Activated T-cell treated with anti-CD3 and anti-CD28 coated beads, Interleukin-2, amount 50 U/mL, for 24 hours (primary cell): ENCODE measurements at regions not wholly inside any gene's neighbourhood (a gene's known extent, or its start where the extent isn't known, plus 50 kb on each side); places are given as distances from the start of the nearest gene placed in this dataset.
"Not testable (repeated sequence)": the region's sequence is repeated elsewhere in the genome, so short reads cannot be mapped to it uniquely, and the experiment has no call there.

Experiments used
- DNase-seq: peaks from one replicate; pipeline ENCODE4 v3.0.0-alpha.2; 2020
- H3K27ac Mint-ChIP-seq: 2 replicates; pipeline ENCODE4 v1.8.0; 2020; ENCODE audit warnings: mild to moderate bottlenecking, mixed read lengths
- H3K27me3 Mint-ChIP-seq: 2 replicates; pipeline ENCODE4 v1.8.0; 2020; ENCODE audit warnings: mixed read lengths
- H3K36me3 Mint-ChIP-seq: 2 replicates; pipeline ENCODE4 v1.8.0; 2020; ENCODE audit warnings: low read depth, mixed read lengths
- H3K4me1 Mint-ChIP-seq: 2 replicates; pipeline ENCODE4 v1.8.0; 2020; ENCODE audit warnings: low read depth, mixed read lengths
- H3K4me3 Mint-ChIP-seq: 2 replicates; pipeline ENCODE4 v1.8.0; 2020; ENCODE audit warnings: mild to moderate bottlenecking, moderate library complexity, mixed read lengths
- H3K9me3 Mint-ChIP-seq: 2 replicates; pipeline ENCODE4 v1.8.0; 2020; ENCODE audit warnings: mixed read lengths

DNA sequence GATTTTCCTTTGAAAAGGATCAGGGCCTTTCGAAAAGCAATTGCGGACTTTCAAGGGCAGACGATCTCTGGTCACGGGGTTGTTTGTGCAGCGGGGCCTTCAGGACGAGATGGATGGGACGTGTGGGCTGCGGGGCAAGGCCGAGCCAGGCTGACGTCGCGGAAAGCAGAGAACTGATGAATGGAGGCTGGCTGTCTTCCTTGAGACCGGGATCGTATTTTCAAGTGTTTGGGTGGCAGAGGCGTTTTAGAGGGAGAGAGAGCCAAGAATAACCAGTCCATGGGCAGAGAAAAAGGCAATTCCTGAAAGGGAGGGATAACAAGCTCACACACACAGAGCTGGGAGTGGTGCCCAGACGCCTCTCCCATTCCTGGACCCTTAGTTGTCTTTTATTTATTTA, 138.9 kb upstream of the USP29 start:
- Mint-ChIP-seq H3K9me3 (peaks cover 56% of the 10 kb centered on the region), H3K27ac (no peak overlapping the region), H3K27me3 (no peaks in the 10 kb centered on the region), H3K4me1 (no peaks in the 10 kb centered on the region), H3K36me3 (peaks cover 11% of the 10 kb centered on the region), H3K4me3 (no peak overlapping the region)
- no peak for DNase-seq

DNA sequence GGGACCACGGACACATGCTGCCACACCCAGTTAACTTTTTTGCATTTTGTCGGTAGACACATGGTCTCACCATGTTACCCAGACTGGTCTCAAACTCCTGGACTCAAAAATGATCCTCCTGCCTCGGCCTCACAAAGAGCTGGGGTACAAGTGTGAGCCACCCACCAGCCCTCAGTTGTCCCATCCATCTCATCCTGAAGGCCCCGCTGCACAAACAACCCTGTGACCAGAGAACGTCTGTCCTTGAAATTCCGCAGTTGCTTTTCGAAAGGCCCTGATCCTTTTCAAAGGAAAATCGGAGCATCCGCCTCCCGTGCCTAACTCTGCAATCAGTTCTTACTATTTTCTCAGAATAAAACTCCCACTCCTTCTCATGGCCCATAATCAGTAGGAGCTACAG, 138.3 kb upstream of the USP29 start:
- Mint-ChIP-seq H3K36me3 (peaks cover 11% of the 10 kb centered on the region), H3K9me3 (peaks cover 56% of the 10 kb centered on the region)
- H3K4me3 Mint-ChIP-seq, H3K27ac Mint-ChIP-seq, H3K4me1 Mint-ChIP-seq, DNase-seq, H3K27me3 Mint-ChIP-seq: not testable (repeated sequence)

DNA sequence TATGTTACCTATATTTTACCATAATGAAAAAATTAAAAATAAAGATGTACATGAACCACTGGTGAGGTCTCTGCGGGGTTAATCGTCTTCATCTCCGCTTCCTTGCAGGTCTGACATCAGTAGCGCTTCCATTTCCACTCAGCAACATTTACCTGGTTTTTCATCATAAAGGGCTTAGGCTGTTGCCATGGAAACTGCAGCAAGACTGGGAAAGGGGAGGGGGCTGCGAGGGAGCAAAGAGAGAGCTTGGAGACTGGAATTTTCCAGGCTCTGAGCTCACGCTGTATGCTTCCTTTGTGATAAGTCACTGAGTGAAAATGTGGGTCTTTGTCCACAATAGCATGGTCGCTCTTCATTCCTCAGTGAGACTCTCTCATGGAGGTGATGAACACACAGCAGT, 136.6 kb upstream of the USP29 start:
- H3K36me3 Mint-ChIP-seq: peaks cover 14% of the 10 kb centered on the region
- H3K9me3 Mint-ChIP-seq: peaks cover 57% of the 10 kb centered on the region
- no peak overlapping the region for H3K27ac Mint-ChIP-seq
- no peaks in the 10 kb centered on the region for H3K27me3 Mint-ChIP-seq
- H3K4me1 Mint-ChIP-seq: no peaks in the 10 kb centered on the region
- H3K4me3 Mint-ChIP-seq: no peak overlapping the region
- DNase-seq: no peak

DNA sequence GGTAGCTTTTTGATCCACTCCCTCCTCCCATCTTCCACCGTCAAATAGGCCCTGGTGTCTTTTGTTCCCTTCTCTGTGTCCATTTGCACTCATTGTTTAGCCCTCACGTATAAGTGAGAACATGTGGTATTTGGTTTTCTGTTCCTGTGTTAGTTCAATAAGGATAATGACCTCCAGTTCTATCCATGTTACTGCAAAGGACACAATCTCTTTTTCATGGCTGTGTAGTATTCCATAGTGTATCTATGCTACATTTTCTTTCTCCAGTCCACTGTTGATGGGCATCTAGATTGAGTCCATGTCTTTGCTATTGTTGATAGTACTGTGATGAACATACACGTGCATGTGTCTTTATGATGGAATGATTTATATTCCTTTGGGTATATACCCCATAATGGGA, 136.0 kb upstream of the USP29 start:
- Mint-ChIP-seq H3K27ac (no peak overlapping the region), H3K27me3 (no peaks in the 10 kb centered on the region), H3K4me1 (no peaks in the 10 kb centered on the region), H3K36me3 (peaks cover 16% of the 10 kb centered on the region), H3K9me3 (peaks cover 59% of the 10 kb centered on the region), H3K4me3 (no peak overlapping the region)
- DNase-seq: no peak

DNA sequence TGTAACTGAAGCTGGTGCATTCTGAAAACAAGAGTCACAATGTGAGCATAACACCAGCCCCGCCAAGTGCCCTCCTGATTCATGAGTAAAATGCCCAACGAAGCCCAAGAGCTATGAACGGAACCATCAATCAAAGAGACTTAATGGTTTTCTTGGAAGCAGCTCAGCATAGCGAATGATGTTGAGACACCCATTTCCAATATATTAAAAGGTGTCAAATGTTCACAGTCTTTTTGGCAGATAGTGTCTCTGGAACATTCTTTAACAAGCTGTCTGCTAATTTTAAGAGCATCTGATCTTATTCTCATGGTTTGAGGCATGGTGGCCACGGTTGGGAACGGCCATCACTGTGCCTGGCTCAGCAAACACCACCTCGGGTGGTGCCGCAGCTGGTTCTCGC, 133.4 kb upstream of the USP29 start:
- Mint-ChIP-seq H3K36me3 (peaks cover 12% of the 10 kb centered on the region), H3K27me3 (no peaks in the 10 kb centered on the region), H3K4me1 (no peaks in the 10 kb centered on the region), H3K9me3 (peaks cover 64% of the 10 kb centered on the region), H3K27ac (no peak overlapping the region), H3K4me3 (no peak overlapping the region)
- no peak for DNase-seq

DNA sequence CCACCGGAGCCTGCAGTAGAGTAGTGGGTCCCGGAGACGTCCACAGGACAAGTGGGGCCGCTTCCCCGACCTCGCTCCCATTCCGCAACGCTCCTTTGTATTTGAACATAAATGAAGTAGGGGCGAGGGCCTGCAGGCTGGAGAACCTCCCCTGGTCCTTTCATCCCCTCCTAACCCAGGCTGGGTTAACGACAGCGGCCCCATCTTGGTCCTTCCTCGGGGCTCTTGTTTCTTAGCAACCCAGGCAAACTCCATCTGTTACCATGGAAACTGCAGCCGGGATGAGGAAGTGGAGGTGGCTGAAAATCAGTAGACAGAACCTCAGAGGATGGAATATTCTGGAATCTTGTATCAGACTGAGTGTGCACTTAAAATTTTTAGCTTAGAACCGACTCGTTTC, 132.6 kb upstream of the USP29 start:
- peaks cover 59% of the 10 kb centered on the region for H3K9me3 Mint-ChIP-seq

DNA sequence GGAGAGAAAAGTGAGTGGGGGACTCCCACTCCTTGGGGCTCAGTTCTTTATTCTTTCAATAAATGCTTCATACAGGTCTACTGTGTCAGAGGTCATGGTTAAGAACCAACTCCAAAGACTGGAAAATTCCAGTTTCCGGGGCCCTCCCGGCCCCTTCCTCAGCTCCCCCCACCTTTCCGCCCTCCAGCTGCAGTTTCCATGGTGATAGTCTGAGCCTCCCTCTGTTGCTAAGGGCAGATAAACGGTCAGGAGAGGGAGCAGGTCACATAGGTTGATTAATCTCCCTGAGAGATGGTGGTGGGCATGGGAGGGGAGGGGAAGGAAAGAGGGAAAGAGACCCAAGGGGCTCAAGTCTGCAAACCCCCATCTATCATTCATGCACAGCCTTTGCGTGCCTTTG, 131.5 kb upstream of the USP29 start:
- no peak for DNase-seq
- Mint-ChIP-seq H3K9me3 (peaks cover 65% of the 10 kb centered on the region), H3K4me1 (no peaks in the 10 kb centered on the region), H3K27ac (no peak overlapping the region), H3K36me3 (peaks cover 13% of the 10 kb centered on the region), H3K27me3 (no peaks in the 10 kb centered on the region), H3K4me3 (no peak overlapping the region)

More for the DNA sequence above, 132.6 kb upstream of the USP29 start:
- Mint-ChIP-seq H3K36me3 (peaks cover 8% of the 10 kb centered on the region), H3K4me1 (no peaks in the 10 kb centered on the region), H3K27ac (no peak overlapping the region), H3K27me3 (no peaks in the 10 kb centered on the region), H3K4me3 (no peak overlapping the region)
- no peak for DNase-seq

DNA sequence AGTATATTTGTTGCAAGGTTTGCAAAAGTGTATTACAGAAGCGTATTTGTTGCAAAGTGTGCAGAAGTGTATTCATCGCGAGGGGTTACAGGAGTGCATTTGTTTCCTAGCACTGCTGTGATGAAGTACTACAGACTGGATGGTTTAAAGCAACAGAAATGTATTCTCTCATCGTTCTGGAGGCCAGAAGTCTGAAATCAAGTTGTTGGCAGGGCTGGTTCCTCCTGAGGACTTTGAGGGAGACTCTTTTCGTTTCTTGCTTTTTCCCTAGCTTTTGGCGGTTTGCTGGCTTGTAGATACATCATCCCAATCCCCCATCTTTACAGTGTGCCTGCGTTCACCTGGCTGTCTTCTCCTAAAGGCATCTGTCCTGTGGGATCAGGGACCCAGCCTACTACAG, 127.9 kb upstream of the USP29 start:
- Mint-ChIP-seq H3K4me3 (no peak overlapping the region), H3K36me3 (peaks cover 14% of the 10 kb centered on the region), H3K27ac (no peak overlapping the region), H3K9me3 (peaks cover 55% of the 10 kb centered on the region), H3K4me1 (no peaks in the 10 kb centered on the region), H3K27me3 (no peaks in the 10 kb centered on the region)
- no peak for DNase-seq

DNA sequence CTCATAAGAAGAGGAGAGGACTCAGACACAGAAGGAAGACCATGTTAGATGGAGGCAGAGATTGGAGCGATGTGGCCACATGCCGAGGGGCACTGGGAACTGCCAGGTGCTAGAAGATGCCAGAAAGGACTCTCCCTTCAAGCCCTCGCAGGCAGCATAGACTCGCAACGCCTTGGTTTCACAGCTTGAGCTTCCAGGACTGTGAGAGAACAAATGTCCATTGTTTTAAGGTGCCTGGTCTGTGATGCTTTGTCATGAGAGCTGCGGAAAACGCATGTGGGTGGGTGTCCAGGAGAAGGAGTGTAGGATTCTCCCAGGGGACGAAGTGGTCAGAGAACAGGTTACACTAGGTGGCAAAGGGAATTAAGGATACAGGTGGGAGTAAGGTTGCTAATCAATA, 125.9 kb upstream of the USP29 start:
- DNase-seq: no peak
- peaks cover 49% of the 10 kb centered on the region for H3K9me3 Mint-ChIP-seq
- H3K36me3 Mint-ChIP-seq: peaks cover 11% of the 10 kb centered on the region

DNA sequence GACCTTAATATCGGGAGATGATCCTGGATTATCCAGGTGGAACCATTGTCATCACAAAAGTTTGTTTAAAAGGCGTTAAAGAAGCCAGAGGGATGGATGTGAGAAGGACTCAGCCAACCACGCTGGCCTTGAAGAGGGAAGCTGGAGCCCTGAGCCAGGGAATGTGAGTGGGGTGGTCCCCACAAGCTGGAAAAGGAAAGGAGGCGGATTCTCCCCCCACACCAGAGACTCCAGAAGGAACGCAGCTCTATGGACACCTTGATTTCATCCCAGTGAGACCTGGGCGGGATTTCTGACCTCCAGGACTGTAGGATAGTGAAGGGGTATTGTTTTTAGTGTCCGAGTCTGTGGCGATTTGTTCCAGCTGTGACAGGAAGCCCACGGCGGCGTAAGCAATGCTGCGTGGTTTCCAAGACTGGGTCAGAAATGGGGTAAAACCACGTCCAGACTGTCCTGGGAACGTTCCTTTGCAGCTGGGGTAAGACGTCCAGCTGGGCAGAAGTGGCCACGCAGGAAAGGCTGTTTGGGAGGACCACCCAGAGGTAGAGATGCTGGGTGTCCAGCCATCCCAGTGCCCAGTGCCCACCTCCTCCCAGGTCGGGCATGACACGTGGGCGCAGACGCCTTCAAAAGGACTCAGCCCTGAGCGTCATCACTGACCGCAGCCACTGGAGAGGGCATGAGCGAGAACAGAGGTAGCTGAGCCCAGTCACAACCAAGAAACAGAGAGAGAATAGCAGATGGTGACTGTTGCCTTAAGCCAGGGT, 125.4 kb upstream of the USP29 start:
- DNase-seq: no peak
- H3K9me3 Mint-ChIP-seq: peaks cover 48% of the 10 kb centered on the region
- no peaks in the 10 kb centered on the region for H3K4me1 Mint-ChIP-seq
- no peaks in the 10 kb centered on the region for H3K27me3 Mint-ChIP-seq
- peaks cover 11% of the 10 kb centered on the region for H3K36me3 Mint-ChIP-seq
- H3K4me3 Mint-ChIP-seq: no peak overlapping the region
- H3K27ac Mint-ChIP-seq: no peak overlapping the region

More for the DNA sequence above, 125.9 kb upstream of the USP29 start:
- Mint-ChIP-seq H3K27ac (no peak overlapping the region), H3K27me3 (no peaks in the 10 kb centered on the region), H3K4me1 (no peaks in the 10 kb centered on the region), H3K4me3 (no peak overlapping the region)

DNA sequence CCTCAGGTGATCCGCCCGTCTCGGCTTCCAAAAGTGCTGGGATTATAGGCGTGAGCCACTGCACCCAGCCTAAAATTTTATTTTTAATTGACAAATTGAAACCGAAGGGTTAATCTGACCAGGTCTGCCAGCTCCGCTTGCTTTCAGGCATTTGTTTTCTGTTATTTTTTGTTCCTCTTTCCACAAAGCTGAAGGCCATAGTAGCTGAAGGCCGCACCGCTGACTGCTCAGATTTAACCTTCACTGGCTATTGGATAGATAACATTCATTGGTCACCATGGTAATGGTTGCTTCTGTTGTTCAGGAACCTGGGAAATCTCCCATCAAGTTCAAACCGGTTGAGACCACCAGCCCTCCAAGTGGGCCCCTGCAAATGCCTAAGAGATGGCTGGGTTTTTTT, 124.5 kb upstream of the USP29 start:
- Mint-ChIP-seq H3K27me3 (no peaks in the 10 kb centered on the region), H3K36me3 (peaks cover 13% of the 10 kb centered on the region), H3K4me1 (no peaks in the 10 kb centered on the region), H3K4me3 (no peak overlapping the region), H3K27ac (no peak overlapping the region), H3K9me3 (peaks cover 42% of the 10 kb centered on the region)
- no peak for DNase-seq

DNA sequence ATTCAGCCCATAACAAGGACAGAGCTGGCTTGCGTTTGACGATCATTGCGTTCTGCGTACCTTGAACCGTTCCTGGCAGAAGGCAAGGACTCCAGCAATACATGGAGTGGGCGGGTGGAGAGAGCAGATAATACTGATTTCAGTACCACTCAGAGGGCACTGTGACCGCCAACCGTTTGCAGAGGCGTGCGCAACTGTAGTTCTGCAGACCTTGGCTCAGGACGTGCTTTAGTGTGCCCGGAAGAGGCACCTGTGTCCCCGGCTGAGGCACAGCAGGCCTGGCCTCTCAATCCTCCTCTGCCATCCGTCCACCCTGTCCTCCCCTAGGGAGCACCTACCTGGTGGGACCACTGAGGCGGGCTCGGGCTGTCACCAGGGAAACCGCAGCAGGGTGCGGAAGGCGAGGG, 117.6 kb upstream of the USP29 start:
- Mint-ChIP-seq H3K36me3 (peaks cover 11% of the 10 kb centered on the region), H3K4me1 (no peaks in the 10 kb centered on the region), H3K9me3 (peaks cover 37% of the 10 kb centered on the region), H3K4me3 (no peak overlapping the region), H3K27ac (no peak overlapping the region), H3K27me3 (no peaks in the 10 kb centered on the region)
- no peak for DNase-seq

DNA sequence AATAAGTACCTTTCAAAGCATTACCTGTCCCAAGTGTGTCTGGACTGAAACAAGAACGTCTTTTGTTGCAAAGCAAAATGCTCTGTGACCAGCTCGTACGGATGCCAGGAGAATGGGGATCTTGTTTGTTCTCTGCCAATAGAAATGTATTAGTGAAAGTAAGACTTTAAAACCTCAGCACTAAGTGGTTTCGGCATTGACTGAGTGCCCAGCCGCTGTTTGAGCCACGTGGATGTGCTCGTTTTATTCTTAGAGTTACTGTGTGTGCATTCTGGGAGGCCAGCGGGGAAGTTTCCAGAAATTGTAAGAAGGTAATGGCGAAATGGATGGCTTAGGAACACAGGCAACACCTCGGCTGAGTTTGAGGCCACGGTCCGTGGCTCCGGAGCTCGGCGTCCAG, 117.1 kb upstream of the USP29 start:
- Mint-ChIP-seq H3K27me3 (no peaks in the 10 kb centered on the region), H3K27ac (no peak overlapping the region), H3K4me1 (no peaks in the 10 kb centered on the region), H3K9me3 (peaks cover 43% of the 10 kb centered on the region), H3K4me3 (no peak overlapping the region), H3K36me3 (peaks cover 11% of the 10 kb centered on the region)
- no peak for DNase-seq

DNA sequence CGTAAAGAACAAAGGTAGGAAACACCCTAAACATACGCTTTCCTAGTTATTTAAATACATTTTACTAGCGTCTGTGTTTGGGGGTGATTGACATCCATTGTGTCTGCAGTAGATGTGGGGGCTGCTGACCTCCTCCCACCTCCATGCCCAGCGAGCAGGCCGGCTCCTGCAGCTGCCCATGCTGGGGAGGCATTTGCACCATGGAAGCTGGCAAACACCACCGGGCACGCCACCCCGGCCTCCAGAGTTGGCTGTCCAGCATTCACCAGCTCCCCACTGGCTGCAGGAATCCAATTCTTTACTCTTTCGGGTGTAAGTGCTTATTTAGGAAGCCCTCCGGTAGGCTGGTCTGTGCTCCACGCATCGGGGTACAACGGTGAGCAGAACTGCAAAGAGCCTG, 115.4 kb upstream of the USP29 start:
- DNase-seq: no peak
- H3K27me3 Mint-ChIP-seq: no peaks in the 10 kb centered on the region
- H3K4me1 Mint-ChIP-seq: no peaks in the 10 kb centered on the region
- H3K9me3 Mint-ChIP-seq: peaks cover 50% of the 10 kb centered on the region
- no peak overlapping the region for H3K27ac Mint-ChIP-seq
- H3K36me3 Mint-ChIP-seq: peaks cover 9% of the 10 kb centered on the region
- H3K4me3 Mint-ChIP-seq: no peak overlapping the region

DNA sequence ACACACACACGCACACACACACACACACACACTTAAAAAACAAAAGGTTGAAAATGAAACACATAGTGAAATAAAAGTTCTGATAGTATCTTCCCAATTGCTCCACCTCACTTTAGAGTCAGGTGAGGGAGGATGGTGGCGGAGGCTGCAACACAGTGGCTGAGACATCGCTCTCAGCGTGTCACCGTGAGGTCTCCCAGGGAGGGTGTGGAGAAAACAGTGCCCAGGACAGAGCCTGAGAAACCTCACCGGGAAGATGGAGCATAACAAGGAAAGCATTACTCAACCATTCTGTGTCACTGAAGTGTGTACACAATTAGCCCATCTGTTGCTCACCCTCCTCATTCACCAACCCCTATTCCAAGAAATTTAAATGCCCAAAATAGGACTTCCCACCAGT, 111.4 kb upstream of the USP29 start:
- no peak overlapping the region for H3K4me3 Mint-ChIP-seq
- H3K27ac Mint-ChIP-seq: no peak overlapping the region
- DNase-seq: no peak
- no peaks in the 10 kb centered on the region for H3K27me3 Mint-ChIP-seq
- H3K9me3 Mint-ChIP-seq: peaks cover 51% of the 10 kb centered on the region
- no peaks in the 10 kb centered on the region for H3K4me1 Mint-ChIP-seq
- peaks cover 5% of the 10 kb centered on the region for H3K36me3 Mint-ChIP-seq

DNA sequence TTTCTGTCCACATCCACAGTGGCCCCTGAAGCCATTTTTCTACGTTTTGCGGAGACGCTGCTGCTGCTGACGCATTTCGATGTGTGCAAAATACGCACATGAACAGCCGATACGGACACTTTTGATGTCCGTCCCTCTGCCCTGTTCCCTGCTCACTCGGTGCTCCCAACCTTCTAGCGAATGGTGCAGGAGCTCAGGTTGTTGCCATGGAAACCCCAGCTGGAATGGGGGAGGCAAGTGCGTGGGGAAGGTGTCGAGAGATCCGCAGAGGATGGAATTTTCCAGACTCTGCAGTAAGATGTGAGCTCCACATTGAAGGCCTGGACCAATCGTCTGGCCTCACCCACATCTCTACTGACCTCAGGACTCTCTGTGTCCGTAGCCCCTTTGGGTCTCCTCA, 109.2 kb upstream of the USP29 start:
- H3K4me3 Mint-ChIP-seq: no peak overlapping the region
- DNase-seq: no peak
- H3K9me3 Mint-ChIP-seq: peaks cover 58% of the 10 kb centered on the region
- H3K27ac Mint-ChIP-seq: no peak overlapping the region
- no peaks in the 10 kb centered on the region for H3K36me3 Mint-ChIP-seq
- no peaks in the 10 kb centered on the region for H3K27me3 Mint-ChIP-seq
- no peaks in the 10 kb centered on the region for H3K4me1 Mint-ChIP-seq
